A673 (cell line): ENCODE measurements at regions not wholly inside any gene's neighbourhood (a gene's known extent, or its start where the extent isn't known, plus 50 kb on each side); places are given as distances from the start of the nearest gene placed in this dataset.

Experiments
- BruUV-seq: library from RNA; stranded (reverse); fragments of 400-500 nt; replicated peaks from 2 replicates; lab custom pipeline; 2021; lab: Mats Ljungman, UMichigan
- CTCF ChIA-PET: fragments of 300-600 bp; sonication (Branson Sonifier 250); formaldehyde crosslinking; loops from one replicate; lab custom pipeline; 2022; ENCODE audit warnings: antibody characterized with exemption; lab: Charles Lee
- POLR2A ChIA-PET: fragments of 300-600 bp; sonication (Branson Sonifier 250); formaldehyde crosslinking; loops from one replicate; lab custom pipeline; 2022; ENCODE audit warnings: antibody characterized with exemption; ENCODE audit not compliant: low non-redundant PET; lab: Charles Lee
- DNase-seq: peaks from one replicate; pipeline ENCODE4 v3.0.0-alpha.2; 2015; ENCODE audit warnings: low spot score
- H3K27ac ChIP-seq: fragments of 200-600 bp; sonication (generic); 2 replicates; pipeline ENCODE4 v1.5.1; 2016; ENCODE audit warnings: mixed run types, low read depth, mild to moderate bottlenecking, mixed read lengths, antibody characterized with exemption, low read length; ENCODE audit not compliant: poor library complexity, severe bottlenecking
- H3K27me3 ChIP-seq: fragments of 200-600 bp; sonication (generic); replicated peaks from 2 replicates; pipeline ENCODE4 v1.6.1; 2017; ENCODE audit warnings: mixed run types, low read depth, mild to moderate bottlenecking, mixed read lengths, antibody characterized with exemption, low read length; ENCODE audit not compliant: insufficient read depth, poor library complexity
- H3K36me3 ChIP-seq: fragments of 200-600 bp; sonication (generic); 2 replicates; pipeline ENCODE4 v1.6.1; 2016; ENCODE audit warnings: mixed run types, mild to moderate bottlenecking, mixed read lengths, antibody characterized with exemption, low read length; ENCODE audit not compliant: insufficient read depth, poor library complexity, severe bottlenecking
- H3K4me1 ChIP-seq: fragments of 200-600 bp; sonication (generic); 2 replicates; pipeline ENCODE4 v1.6.1; 2017; ENCODE audit warnings: mixed run types, mild to moderate bottlenecking, mixed read lengths, antibody characterized with exemption, low read length; ENCODE audit not compliant: insufficient read depth, poor library complexity, severe bottlenecking
- H3K4me3 ChIP-seq: fragments of 200-600 bp; sonication (generic); 2 replicates; pipeline ENCODE4 v1.5.1; 2016; ENCODE audit warnings: low read depth, mixed run types, mild to moderate bottlenecking, mixed read lengths, low read length; ENCODE audit not compliant: poor library complexity, severe bottlenecking
- H3K9me3 ChIP-seq: fragments of 200-600 bp; sonication (generic); 2 replicates; pipeline ENCODE4 v1.6.1; 2016; ENCODE audit warnings: mixed run types, low read depth, mild to moderate bottlenecking, mixed read lengths, antibody characterized with exemption, low read length; ENCODE audit not compliant: poor library complexity, severe bottlenecking
- EZH2 ChIP-seq: fragments of 200-600 bp; sonication (generic); IDR thresholded peaks from 2 replicates; pipeline ENCODE4 v1.6.1; 2017; ENCODE audit warnings: borderline replicate concordance, low read depth, mild to moderate bottlenecking, mixed read lengths, antibody characterized with exemption, low read length; ENCODE audit not compliant: poor library complexity, severe bottlenecking
- intact Hi-C: fragments of 100-400 bp; cut with micrococcal nuclease; formaldehyde crosslinking; loops from one replicate; pipeline ENCODE4 v1.10.0; 2022; ENCODE audit not compliant: unreplicated experiment
- TF ChIP-seq, protein P1 (sequence below): fragments of 300-800, 200-600 bp; sonication (generic); conservative IDR thresholded peaks from 2 replicates; pipeline ENCODE4 v1.5.1; 2017; ENCODE audit warnings: low read depth, mild to moderate bottlenecking, antibody characterized with exemption, low read length, moderate library complexity, mixed read lengths

DNA sequence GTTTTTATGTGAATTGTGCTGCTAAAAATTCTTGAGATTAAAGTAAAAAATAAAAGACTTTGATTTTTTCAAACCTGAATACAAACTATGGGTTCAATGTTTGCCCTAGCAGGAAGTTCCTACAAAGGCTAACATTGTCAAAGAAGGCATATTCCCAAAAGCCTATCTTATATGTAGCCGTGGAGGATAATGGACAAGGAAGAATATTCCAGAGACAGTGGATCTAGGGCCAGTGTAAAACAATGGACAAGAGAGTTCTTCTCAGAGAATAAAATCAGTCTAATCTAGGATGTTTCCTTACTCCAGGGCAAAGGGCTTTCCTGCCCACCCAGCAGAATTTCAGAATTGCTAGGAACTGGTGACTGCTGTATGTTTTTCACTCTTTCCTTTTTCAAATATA lies 359.2 kb upstream of the ATP2B1 start:
- POLR2A ChIA-PET, result no interaction called here
- Histone ChIP-seq H3K4me3 (no peak overlapping the region), H3K27ac (no peak overlapping the region), H3K4me1 (peaks cover 37% of the 10 kb centered on the region), H3K36me3 (no peaks in the 10 kb centered on the region), H3K9me3 (no peaks in the 10 kb centered on the region), H3K27me3 (no peaks in the 10 kb centered on the region)
- CTCF ChIA-PET, result no interaction called here
- no peak for TF ChIP-seq EZH2
- TF ChIP-seq, protein P1, sequence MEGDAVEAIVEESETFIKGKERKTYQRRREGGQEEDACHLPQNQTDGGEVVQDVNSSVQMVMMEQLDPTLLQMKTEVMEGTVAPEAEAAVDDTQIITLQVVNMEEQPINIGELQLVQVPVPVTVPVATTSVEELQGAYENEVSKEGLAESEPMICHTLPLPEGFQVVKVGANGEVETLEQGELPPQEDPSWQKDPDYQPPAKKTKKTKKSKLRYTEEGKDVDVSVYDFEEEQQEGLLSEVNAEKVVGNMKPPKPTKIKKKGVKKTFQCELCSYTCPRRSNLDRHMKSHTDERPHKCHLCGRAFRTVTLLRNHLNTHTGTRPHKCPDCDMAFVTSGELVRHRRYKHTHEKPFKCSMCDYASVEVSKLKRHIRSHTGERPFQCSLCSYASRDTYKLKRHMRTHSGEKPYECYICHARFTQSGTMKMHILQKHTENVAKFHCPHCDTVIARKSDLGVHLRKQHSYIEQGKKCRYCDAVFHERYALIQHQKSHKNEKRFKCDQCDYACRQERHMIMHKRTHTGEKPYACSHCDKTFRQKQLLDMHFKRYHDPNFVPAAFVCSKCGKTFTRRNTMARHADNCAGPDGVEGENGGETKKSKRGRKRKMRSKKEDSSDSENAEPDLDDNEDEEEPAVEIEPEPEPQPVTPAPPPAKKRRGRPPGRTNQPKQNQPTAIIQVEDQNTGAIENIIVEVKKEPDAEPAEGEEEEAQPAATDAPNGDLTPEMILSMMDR, result no peak
- BruUV-seq, result no TSS peak
- no peak for DNase-seq
- intact Hi-C loops, result no loop called here

DNA sequence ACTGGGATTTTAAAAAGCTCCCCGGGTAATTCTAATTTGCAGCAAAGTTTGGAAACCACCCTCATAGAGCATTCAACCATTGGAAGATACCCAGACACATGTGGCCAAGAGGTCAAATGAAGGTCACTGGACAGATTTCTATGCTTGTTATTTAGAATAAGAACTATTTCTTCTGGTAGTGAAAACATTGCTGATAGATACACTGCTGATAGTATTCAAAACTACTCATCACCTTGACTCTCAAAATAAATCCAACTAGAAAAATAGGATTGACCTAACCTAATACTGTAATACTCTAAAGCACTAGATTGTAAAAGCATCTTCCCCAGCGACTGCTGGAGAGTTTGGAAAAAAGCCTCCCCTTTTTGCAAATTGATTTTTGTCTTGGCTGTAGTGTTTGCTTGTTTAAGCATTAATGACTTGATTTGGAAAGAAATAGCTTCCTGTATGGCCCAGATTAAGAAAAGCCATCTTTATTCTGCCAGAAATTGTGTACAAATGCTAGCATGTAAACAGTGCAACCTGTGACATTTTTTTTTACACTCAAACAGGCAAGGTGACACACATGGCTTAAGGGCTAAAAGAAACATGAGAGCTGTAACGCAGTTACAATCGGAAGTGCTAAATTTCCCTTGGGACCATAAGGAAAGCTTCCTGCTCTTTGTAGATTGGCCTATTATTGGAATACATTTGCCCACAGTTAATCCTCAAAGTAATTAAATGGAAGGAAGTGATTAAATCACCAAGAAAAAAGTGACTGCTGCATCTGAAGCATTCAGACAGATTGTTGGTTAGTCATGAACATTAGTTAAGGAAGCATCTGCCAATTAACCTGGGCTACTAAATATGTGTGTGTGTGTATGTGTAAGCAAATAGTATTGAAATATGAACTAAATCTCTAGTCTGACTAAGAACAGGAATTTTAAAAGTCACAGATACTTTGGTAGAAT lies 356.5 kb upstream of the ATP2B1 start:
- ChIA-PET POLR2A (no interaction called here), CTCF (no interaction called here)
- Histone ChIP-seq H3K27me3 (no peaks in the 10 kb centered on the region), H3K27ac (peak overlapping the region; percentile 63), H3K36me3 (no peaks in the 10 kb centered on the region), H3K4me3 (peak overlapping the region; percentile 3), H3K4me1 (peaks cover 44% of the 10 kb centered on the region), H3K9me3 (no peaks in the 10 kb centered on the region)
- TF ChIP-seq EZH2, result no peak
- TF ChIP-seq, protein P1, result no peak
- BruUV-seq, result no TSS peak
- DNase-seq, result peak; percentile 98
- intact Hi-C loops, result no loop called here

DNA sequence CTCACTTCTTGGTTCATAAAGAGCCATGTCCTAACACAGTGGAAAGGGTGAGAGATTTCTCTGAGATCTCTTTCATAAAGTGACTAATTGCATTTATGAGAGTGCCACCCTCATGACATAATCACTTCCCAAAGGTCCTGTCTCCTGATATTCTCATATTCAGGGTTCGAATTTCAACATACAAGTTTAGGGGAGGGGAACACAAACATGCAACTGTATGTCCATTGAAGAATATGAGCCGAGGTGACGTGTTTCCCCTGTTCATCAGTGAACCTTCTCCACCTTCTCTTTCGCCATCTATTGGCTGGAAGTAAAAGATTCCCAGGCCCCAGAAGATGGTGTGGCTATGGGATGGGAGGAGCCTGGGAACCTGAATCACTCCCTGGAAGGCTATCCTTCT lies 354.2 kb upstream of the ATP2B1 start:
- no peaks in the 10 kb centered on the region for H3K27me3 ChIP-seq
- POLR2A ChIA-PET, result no interaction called here
- intact Hi-C loops, result no loop called here
- H3K9me3 ChIP-seq, result no peaks in the 10 kb centered on the region
- no peak for TF ChIP-seq EZH2
- TF ChIP-seq, protein P1, result peak; percentile 31
- no peaks in the 10 kb centered on the region for H3K36me3 ChIP-seq
- DNase-seq, result peak; percentile 50
- H3K4me1 ChIP-seq, result peaks cover 64% of the 10 kb centered on the region
- no peak overlapping the region for H3K27ac ChIP-seq
- CTCF ChIA-PET, result no interaction called here
- no peak overlapping the region for H3K4me3 ChIP-seq
- BruUV-seq, result no TSS peak
